Osteoblast (primary cell): ENCODE measurements at regions not wholly inside any gene's neighbourhood (a gene's known extent, or its start where the extent isn't known, plus 50 kb on each side); places are given as distances from the start of the nearest gene placed in this dataset.

Experiments
- DNase-seq: peaks from one replicate; pipeline ENCODE4 v3.0.0; 2011; ENCODE audit warnings: low spot score, mixed read lengths; ENCODE audit not compliant: insufficient read length; ENCODE audit errors: missing footprints
- H2AFZ ChIP-seq: 2 replicates; pipeline ENCODE4 v1.6.0; 2011; ENCODE audit warnings: mild to moderate bottlenecking, low read length
- H3K27ac ChIP-seq: 2 replicates; pipeline ENCODE4 v1.5.1; 2011; ENCODE audit warnings: mild to moderate bottlenecking, low read depth, low read length, moderate library complexity
- H3K27me3 ChIP-seq: 2 replicates; pipeline ENCODE4 v1.6.0; 2012; ENCODE audit warnings: mild to moderate bottlenecking, control low read depth, inconsistent platforms, low read length, moderate library complexity; ENCODE audit not compliant: insufficient read depth
- H3K36me3 ChIP-seq: 2 replicates; pipeline ENCODE4 v1.5.1; 2011; ENCODE audit warnings: mild to moderate bottlenecking, low read length, control low read depth, moderate library complexity; ENCODE audit not compliant: insufficient read depth
- H3K4me1 ChIP-seq: 2 replicates; pipeline ENCODE4 v1.5.1; 2011; ENCODE audit warnings: mild to moderate bottlenecking, low read length, control low read depth, moderate library complexity; ENCODE audit not compliant: insufficient read depth
- H3K4me2 ChIP-seq: 2 replicates; pipeline ENCODE4 v1.6.0; 2011; ENCODE audit warnings: mild to moderate bottlenecking, low read length; ENCODE audit not compliant: insufficient read depth
- H3K4me3 ChIP-seq: fragments of 200-600 bp; sonication (generic); 3 replicates; pipeline ENCODE4 v1.5.1; 2012; ENCODE audit warnings: mild to moderate bottlenecking, low read length, inconsistent platforms; ENCODE audit not compliant: insufficient read depth
- H3K79me2 ChIP-seq: 2 replicates; pipeline ENCODE4 v1.6.0; 2012; ENCODE audit warnings: mild to moderate bottlenecking, low read length, control low read depth, inconsistent platforms; ENCODE audit not compliant: insufficient read depth
- H3K9me3 ChIP-seq: 2 replicates; pipeline ENCODE4 v1.5.1; 2011; ENCODE audit warnings: low read depth, low read length, control low read depth
- H4K20me1 ChIP-seq: 2 replicates; pipeline ENCODE4 v1.6.0; 2012; ENCODE audit warnings: mild to moderate bottlenecking, low read length, control low read depth; ENCODE audit not compliant: insufficient read depth
- CTCF ChIP-seq: IDR thresholded peaks from 2 replicates; pipeline ENCODE4 v1.5.1; 2011; ENCODE audit warnings: mild to moderate bottlenecking, low read depth, low read length, moderate library complexity; ENCODE audit errors: extremely low read depth

GRCh38 chr3:164476631-164477030 is 601.7 kb downstream of the SI start:
- TF ChIP-seq CTCF = no peak
- Histone ChIP-seq H4K20me1 (no peaks in the 10 kb centered on the region), H3K4me1 (no peaks in the 10 kb centered on the region), H3K27ac (no peak overlapping the region), H3K27me3 (no peaks in the 10 kb centered on the region), H3K4me2 (no peak overlapping the region), H3K9me3 (peaks cover 7% of the 10 kb centered on the region), H3K79me2 (no peaks in the 10 kb centered on the region), H3K36me3 (no peaks in the 10 kb centered on the region), H3K4me3 (no peak overlapping the region), H2AFZ (no peak overlapping the region)
- DNase-seq = no peak

GRCh38 chr3:164470471-164470870 is 607.8 kb downstream of the SI start:
- Histone ChIP-seq H3K4me2 (no peak overlapping the region), H3K27me3 (no peaks in the 10 kb centered on the region), H3K4me3 (no peak overlapping the region), H3K79me2 (no peaks in the 10 kb centered on the region), H4K20me1 (no peaks in the 10 kb centered on the region), H3K4me1 (no peaks in the 10 kb centered on the region), H3K36me3 (no peaks in the 10 kb centered on the region), H3K9me3 (no peaks in the 10 kb centered on the region), H3K27ac (no peak overlapping the region), H2AFZ (no peak overlapping the region)
- DNase-seq = no peak
- no peak for TF ChIP-seq CTCF

GRCh38 chr3:164468055-164468454 is 610.2 kb downstream of the SI start:
- no peak overlapping the region for H3K4me3 ChIP-seq

GRCh38 chr3:164467007-164467406 is 611.3 kb downstream of the SI start:
- TF ChIP-seq CTCF = no peak
- H3K4me1 ChIP-seq = no peaks in the 10 kb centered on the region
- no peaks in the 10 kb centered on the region for H3K36me3 ChIP-seq
- H4K20me1 ChIP-seq = no peaks in the 10 kb centered on the region
- no peaks in the 10 kb centered on the region for H3K79me2 ChIP-seq
- H3K9me3 ChIP-seq = peaks cover 2% of the 10 kb centered on the region
- H3K4me3 ChIP-seq = no peak overlapping the region
- no peak overlapping the region for H3K27ac ChIP-seq
- H3K27me3 ChIP-seq = no peaks in the 10 kb centered on the region
- no peak for DNase-seq
- no peak overlapping the region for H3K4me2 ChIP-seq
- H2AFZ ChIP-seq = no peak overlapping the region

More at GRCh38 chr3:164468055-164468454, 610.2 kb downstream of the SI start:
- no peaks in the 10 kb centered on the region for H3K9me3 ChIP-seq
- no peak overlapping the region for H3K27ac ChIP-seq
- no peak overlapping the region for H3K4me2 ChIP-seq
- TF ChIP-seq CTCF = no peak
- H4K20me1 ChIP-seq = no peaks in the 10 kb centered on the region
- H2AFZ ChIP-seq = no peak overlapping the region
- H3K36me3 ChIP-seq = no peaks in the 10 kb centered on the region
- H3K79me2 ChIP-seq = no peaks in the 10 kb centered on the region
- no peaks in the 10 kb centered on the region for H3K27me3 ChIP-seq
- H3K4me1 ChIP-seq = no peaks in the 10 kb centered on the region
- no peak for DNase-seq
